ENCODE measurements at regions not wholly inside any gene's neighbourhood (a gene's known extent, or its start where the extent isn't known, plus 50 kb on each side); places are given as distances from the start of the nearest gene placed in this dataset.
A peak's percentile ranks its signal among the peaks of the same experiment; 100 is the strongest.

- Histone ChIP-seq H3K36me3 (ENCODE audit: control insufficient read depth in 4 of 4, insufficient read depth in 3 of 4, low read depth in 1 of 4, low read length in 3 of 4) (no peaks in the 10 kb centered on the region), H3K9me3 (ENCODE audit: control insufficient read depth in 4 of 4, low read length in 3 of 4) (no peaks in the 10 kb centered on the region), H3K27ac (ENCODE audit: low read depth in 1 of 2, low read length in 2 of 2) (no peak overlapping the region), H3K27me3 (ENCODE audit: control insufficient read depth in 4 of 4, insufficient read depth in 4 of 4, low read length in 3 of 4) (no peaks in the 10 kb centered on the region), H3K9ac (ENCODE audit: low read depth in 1 of 2, low read length in 2 of 2) (no peak overlapping the region), H3K4me1 (ENCODE audit: control insufficient read depth in 4 of 4, insufficient read depth in 4 of 4, low read length in 3 of 4) (peaks cover 5 to 24% (median 14%) of the 10 kb centered on the region in 4 donors), H3K4me3 (ENCODE audit: low read depth in 1 of 3, low read length in 3 of 3) (no peak overlapping the region)
- WGBS, result 75% methylated on average over 10 of the region's 10 CpGs
- DNase-seq (ENCODE audit: low spot score), result no peak
- peak in 1 of 2 donors; percentile 8 for TF ChIP-seq RAD21 (IDR thresholded peaks at IDR 0.05)
- TF ChIP-seq, protein P1, sequence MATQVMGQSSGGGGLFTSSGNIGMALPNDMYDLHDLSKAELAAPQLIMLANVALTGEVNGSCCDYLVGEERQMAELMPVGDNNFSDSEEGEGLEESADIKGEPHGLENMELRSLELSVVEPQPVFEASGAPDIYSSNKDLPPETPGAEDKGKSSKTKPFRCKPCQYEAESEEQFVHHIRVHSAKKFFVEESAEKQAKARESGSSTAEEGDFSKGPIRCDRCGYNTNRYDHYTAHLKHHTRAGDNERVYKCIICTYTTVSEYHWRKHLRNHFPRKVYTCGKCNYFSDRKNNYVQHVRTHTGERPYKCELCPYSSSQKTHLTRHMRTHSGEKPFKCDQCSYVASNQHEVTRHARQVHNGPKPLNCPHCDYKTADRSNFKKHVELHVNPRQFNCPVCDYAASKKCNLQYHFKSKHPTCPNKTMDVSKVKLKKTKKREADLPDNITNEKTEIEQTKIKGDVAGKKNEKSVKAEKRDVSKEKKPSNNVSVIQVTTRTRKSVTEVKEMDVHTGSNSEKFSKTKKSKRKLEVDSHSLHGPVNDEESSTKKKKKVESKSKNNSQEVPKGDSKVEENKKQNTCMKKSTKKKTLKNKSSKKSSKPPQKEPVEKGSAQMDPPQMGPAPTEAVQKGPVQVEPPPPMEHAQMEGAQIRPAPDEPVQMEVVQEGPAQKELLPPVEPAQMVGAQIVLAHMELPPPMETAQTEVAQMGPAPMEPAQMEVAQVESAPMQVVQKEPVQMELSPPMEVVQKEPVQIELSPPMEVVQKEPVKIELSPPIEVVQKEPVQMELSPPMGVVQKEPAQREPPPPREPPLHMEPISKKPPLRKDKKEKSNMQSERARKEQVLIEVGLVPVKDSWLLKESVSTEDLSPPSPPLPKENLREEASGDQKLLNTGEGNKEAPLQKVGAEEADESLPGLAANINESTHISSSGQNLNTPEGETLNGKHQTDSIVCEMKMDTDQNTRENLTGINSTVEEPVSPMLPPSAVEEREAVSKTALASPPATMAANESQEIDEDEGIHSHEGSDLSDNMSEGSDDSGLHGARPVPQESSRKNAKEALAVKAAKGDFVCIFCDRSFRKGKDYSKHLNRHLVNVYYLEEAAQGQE (IDR thresholded peaks at IDR 0.05), result peak; percentile 31
- TF ChIP-seq JUND (IDR thresholded peaks at IDR 0.05), result no peak
- TF ChIP-seq, protein P2, sequence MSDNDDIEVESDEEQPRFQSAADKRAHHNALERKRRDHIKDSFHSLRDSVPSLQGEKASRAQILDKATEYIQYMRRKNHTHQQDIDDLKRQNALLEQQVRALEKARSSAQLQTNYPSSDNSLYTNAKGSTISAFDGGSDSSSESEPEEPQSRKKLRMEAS (IDR thresholded peaks at IDR 0.05), result no peak
Measured at GRCh38 chr2:8303322-8303832, 378.5 kb upstream of the ID2 start.

DNA sequence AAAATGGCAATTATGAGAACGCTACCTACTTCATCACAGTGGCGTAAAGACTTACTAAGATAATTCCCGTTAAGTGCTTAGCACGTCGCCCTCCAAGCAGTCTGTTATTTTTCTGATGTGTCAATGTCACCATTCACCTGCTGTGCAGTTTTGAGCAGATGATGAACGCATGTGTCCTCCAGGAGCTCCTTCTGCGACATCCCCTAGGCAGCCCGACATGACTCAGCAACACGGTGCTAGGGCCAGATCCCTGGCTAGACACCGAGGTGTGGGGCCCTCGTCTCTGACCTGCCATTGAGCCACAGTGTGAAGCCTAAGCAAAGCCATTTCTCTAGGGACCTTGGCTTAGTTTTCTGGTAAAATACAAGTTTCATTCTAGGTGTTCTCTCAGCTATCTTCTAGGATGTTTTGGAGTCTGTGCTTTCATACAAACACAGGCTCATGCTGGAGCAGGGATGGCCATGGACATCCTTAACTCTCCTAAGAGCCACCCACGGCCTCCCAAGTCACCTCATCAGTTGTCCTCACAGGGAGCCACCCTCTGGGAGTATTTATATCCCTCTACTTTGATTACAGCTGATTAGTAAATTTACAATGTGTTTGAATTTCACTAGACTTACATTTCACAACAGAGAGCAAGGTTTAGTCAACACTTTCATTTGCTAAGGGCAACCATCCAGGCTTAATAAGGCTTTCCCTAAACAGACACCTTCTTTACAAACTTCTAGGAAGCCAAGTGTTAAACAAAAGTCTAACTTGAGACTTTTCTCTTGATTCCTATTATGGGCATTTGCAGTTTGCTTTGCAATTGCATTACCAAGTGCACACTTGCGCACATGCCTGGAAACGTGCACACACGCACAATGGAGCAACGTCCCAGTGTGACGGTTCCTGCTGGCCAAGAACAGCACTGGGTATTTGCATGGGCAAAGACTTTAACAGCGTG lies 376.8 kb upstream of the ID2 start:
- Histone ChIP-seq H3K36me3 (ENCODE audit: control insufficient read depth in 4 of 4, insufficient read depth in 3 of 4, low read depth in 1 of 4, low read length in 3 of 4) (no peaks in the 10 kb centered on the region), H3K9ac (ENCODE audit: low read depth in 1 of 2, low read length in 2 of 2) (no peak overlapping the region), H3K27me3 (ENCODE audit: control insufficient read depth in 4 of 4, insufficient read depth in 4 of 4, low read length in 3 of 4) (no peaks in the 10 kb centered on the region), H3K27ac (ENCODE audit: low read depth in 1 of 2, low read length in 2 of 2) (peak overlapping the region; percentile 46 to 66), H3K9me3 (ENCODE audit: control insufficient read depth in 4 of 4, low read length in 3 of 4) (no peaks in the 10 kb centered on the region), H3K4me3 (ENCODE audit: low read depth in 1 of 3, low read length in 3 of 3) (no peak overlapping the region), H3K4me1 (ENCODE audit: control insufficient read depth in 4 of 4, insufficient read depth in 4 of 4, low read length in 3 of 4) (peaks cover 5 to 24% (median 14%) of the 10 kb centered on the region in 4 donors)
- TF ChIP-seq, protein P1 (IDR thresholded peaks at IDR 0.05), result peak; percentile 76
- TF ChIP-seq FOXA2 (IDR thresholded peaks at IDR 0.05) (peak; percentile 60), ZBTB33 (IDR thresholded peaks at IDR 0.05) (peak; percentile 85), GABPA (IDR thresholded peaks at IDR 0.05 in 1 of 2, conservative IDR thresholded peaks at IDR 0.05 in 1 of 2) (no peak), FOXA1 (IDR thresholded peaks at IDR 0.05) (no peak), RXRA (IDR thresholded peaks at IDR 0.05) (peak; percentile 64 to 73), EGR1 (IDR thresholded peaks at IDR 0.05; ENCODE audit: low read depth in 2 of 2) (peak in 1 of 2 donors; percentile 21), HNF4A (conservative IDR thresholded peaks at IDR 0.05) (peak; percentile 78 to 82), NR2F2 (IDR thresholded peaks at IDR 0.05) (no peak), YY1 (IDR thresholded peaks at IDR 0.05) (peak; percentile 62), SP1 (IDR thresholded peaks at IDR 0.05) (peak; percentile 84), RAD21 (IDR thresholded peaks at IDR 0.05) (peak; percentile 61 to 69), HNF4G (IDR thresholded peaks at IDR 0.05) (no peak), TAF1 (conservative IDR thresholded peaks at IDR 0.05) (no peak), JUND (IDR thresholded peaks at IDR 0.05) (peak in 1 of 2 donors; percentile 62)
- TF ChIP-seq, protein P2 (IDR thresholded peaks at IDR 0.05), result peak; percentile 49
- TF ChIP-seq, protein P3, sequence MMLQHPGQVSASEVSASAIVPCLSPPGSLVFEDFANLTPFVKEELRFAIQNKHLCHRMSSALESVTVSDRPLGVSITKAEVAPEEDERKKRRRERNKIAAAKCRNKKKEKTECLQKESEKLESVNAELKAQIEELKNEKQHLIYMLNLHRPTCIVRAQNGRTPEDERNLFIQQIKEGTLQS (IDR thresholded peaks at IDR 0.05), result no peak
- TF ChIP-seq, protein P4, sequence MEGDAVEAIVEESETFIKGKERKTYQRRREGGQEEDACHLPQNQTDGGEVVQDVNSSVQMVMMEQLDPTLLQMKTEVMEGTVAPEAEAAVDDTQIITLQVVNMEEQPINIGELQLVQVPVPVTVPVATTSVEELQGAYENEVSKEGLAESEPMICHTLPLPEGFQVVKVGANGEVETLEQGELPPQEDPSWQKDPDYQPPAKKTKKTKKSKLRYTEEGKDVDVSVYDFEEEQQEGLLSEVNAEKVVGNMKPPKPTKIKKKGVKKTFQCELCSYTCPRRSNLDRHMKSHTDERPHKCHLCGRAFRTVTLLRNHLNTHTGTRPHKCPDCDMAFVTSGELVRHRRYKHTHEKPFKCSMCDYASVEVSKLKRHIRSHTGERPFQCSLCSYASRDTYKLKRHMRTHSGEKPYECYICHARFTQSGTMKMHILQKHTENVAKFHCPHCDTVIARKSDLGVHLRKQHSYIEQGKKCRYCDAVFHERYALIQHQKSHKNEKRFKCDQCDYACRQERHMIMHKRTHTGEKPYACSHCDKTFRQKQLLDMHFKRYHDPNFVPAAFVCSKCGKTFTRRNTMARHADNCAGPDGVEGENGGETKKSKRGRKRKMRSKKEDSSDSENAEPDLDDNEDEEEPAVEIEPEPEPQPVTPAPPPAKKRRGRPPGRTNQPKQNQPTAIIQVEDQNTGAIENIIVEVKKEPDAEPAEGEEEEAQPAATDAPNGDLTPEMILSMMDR (IDR thresholded peaks at IDR 0.05; ENCODE audit: low read depth, low read length, missing input control), result no peak
- 67% methylated on average over 18 of the region's 18 CpGs for WGBS
- DNase-seq (ENCODE audit: low spot score), result no peak
